Stimulated activated naive CD4-positive, alpha-beta T cell (primary cell): ENCODE measurements at regions not wholly inside any gene's neighbourhood (a gene's known extent, or its start where the extent isn't known, plus 50 kb on each side); places are given as distances from the start of the nearest gene placed in this dataset.

ENCODE experiments used
- DNase-seq, 6 experiments: peaks; one replicate each; lab custom pipeline; 2025; lab: John Stamatoyannopoulos, UW

GRCh38 chr5:124263680-124264491 is 482.6 kb downstream of the ZNF608 start:
- no peak for DNase-seq

GRCh38 chr5:124262991-124263571 is 483.4 kb downstream of the ZNF608 start:
- DNase-seq: no peak

GRCh38 chr5:124262470-124262869 is 484.0 kb downstream of the ZNF608 start:
- DNase-seq: no peak

GRCh38 chr5:124261848-124262247 is 484.6 kb downstream of the ZNF608 start:
- no peak for DNase-seq

- DNase-seq: peak in 1 of 6 experiments; percentile 0
Measured at GRCh38 chr5:124260921-124261515, 485.4 kb downstream of the ZNF608 start.

GRCh38 chr5:124259017-124259416 is 487.4 kb downstream of the ZNF608 start:
- DNase-seq: no peak

GRCh38 chr5:124257048-124257447 is 489.4 kb downstream of the ZNF608 start:
- no peak for DNase-seq

- DNase-seq: no peak
Measured at GRCh38 chr5:124253203-124253810, 493.1 kb downstream of the ZNF608 start.

- DNase-seq: no peak
Measured at GRCh38 chr5:124252747-124253146, 493.7 kb downstream of the ZNF608 start.

- DNase-seq: no peak
Measured at GRCh38 chr5:124252191-124252638, 494.2 kb downstream of the ZNF608 start.

GRCh38 chr5:124245276-124245675 is 501.2 kb downstream of the ZNF608 start:
- DNase-seq: no peak

- no peak for DNase-seq
Measured at GRCh38 chr5:124240732-124241131, 505.7 kb downstream of the ZNF608 start.

- DNase-seq: no peak
Measured at GRCh38 chr5:124239572-124239971, 506.9 kb downstream of the ZNF608 start.

- no peak for DNase-seq
Measured at GRCh38 chr5:124238350-124238749, 508.1 kb downstream of the ZNF608 start.

GRCh38 chr5:124237206-124237695 is 509.2 kb downstream of the ZNF608 start:
- no peak for DNase-seq

GRCh38 chr5:124236361-124237205 is 509.9 kb downstream of the ZNF608 start:
- no peak for DNase-seq

- no peak for DNase-seq
Measured at GRCh38 chr5:124235576-124235975, 510.9 kb downstream of the ZNF608 start.

GRCh38 chr5:124234770-124235562 is 511.5 kb downstream of the ZNF608 start:
- DNase-seq: no peak

GRCh38 chr5:124234022-124234769 is 512.2 kb downstream of the ZNF608 start:
- no peak for DNase-seq

- no peak for DNase-seq
Measured at GRCh38 chr5:124232515-124232914, 513.9 kb downstream of the ZNF608 start.
